GM21381 (cell line): ENCODE measurements at regions not wholly inside any gene's neighbourhood (a gene's known extent, or its start where the extent isn't known, plus 50 kb on each side); places are given as distances from the start of the nearest gene placed in this dataset.

Experiments used
- ATAC-seq: cut with Tn5 transposase; IDR thresholded peaks from one replicate; pipeline ENCODE4 v1.9.1; 2021; ENCODE audit warnings: mild to moderate bottlenecking, moderate library complexity; ENCODE audit not compliant: unreplicated experiment

DNA sequence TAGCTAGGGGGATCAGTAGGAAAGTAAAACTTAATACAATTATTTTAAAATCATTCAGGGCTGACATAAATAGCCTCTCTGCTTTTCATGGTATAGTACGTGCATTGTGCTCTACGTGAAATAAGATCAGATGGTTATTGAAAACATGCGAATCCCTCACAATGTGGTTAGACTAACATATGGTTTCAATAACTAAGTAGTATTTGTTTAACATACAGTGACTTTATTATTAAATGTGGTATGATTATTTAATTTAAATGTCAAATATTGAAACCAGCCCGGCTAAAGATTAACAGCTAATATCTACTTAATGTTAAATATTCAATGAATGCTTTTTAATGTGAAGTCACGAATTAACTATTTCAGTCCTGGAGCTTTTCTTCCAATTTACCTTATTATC, 473.9 kb upstream of the THBS1 start:
- no peak for ATAC-seq

DNA sequence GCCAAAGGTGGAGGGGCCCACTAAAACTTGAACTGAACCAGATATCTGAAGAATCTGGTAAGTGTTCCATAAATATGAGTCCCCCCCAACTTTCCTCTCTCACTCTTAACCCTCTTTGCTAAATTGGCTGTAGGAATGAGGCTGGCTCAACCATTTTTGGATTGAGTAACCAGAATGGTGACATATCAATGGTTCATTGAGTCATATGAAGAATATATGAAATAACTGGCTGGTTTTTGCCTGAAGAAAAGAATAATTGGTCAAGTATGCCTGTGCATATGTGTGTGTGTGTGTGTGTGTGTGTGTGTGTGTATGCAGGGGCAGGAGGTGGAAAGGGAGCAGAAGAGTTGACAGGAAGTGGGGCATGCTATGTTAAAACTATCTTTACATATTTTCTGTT, 472.9 kb upstream of the THBS1 start:
- no peak for ATAC-seq

DNA sequence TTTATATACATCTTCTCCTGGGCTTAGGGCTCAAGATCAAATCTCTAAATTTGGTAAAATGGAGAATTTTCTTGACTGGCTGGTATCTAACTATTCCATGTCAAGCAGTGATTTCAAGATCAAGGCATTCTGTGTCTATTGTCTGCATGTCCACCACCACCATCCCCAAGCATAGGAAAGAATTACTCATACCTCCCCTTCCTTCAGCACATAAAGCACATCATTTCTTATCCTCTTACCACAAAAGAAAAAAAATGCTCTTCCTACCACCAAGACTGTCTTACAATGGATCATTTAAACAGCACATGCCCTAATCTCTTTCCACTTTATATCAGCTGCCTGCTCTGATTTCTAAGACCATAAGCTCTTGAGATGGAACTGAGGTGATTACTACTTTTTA, 470.5 kb upstream of the THBS1 start:
- ATAC-seq, result no peak

DNA sequence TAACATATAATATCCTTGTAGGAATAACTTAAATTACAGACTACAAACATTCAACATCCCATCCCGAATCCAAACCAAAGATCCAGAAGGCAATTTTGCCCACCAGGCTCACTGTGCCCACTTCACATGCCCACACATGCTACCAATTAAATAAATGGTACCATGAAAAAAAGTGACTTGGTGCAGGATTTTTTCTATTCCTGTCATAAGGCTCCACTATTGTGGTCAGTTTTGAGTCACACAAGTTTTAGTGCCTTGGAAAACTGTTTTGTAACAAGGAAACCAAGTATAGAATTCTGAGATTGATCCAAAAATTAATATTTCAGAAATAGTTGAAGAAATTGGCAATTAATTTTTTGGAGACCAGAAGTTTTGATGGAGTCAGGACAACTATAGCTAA, 470.1 kb upstream of the THBS1 start:
- no peak for ATAC-seq

DNA sequence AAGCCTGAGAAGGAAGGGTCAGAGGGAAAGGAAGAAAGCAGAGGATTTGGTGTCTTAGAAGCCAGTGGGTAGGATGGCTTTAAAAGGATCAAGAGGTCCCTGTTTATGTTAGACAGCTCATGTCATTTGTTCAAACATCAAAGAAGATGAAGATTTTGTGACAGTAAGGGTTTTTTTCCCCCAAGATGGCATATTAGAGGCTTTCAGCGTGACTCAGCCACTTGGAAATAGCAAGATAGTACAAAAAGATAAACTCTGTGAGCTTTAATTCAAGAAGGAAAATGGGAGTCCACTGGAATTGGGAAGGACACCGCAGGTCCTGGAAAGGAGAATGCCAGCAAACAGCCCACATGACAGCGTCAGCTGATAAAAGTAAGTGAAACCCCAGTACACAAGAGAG, 467.1 kb upstream of the THBS1 start:
- ATAC-seq, result no peak

DNA sequence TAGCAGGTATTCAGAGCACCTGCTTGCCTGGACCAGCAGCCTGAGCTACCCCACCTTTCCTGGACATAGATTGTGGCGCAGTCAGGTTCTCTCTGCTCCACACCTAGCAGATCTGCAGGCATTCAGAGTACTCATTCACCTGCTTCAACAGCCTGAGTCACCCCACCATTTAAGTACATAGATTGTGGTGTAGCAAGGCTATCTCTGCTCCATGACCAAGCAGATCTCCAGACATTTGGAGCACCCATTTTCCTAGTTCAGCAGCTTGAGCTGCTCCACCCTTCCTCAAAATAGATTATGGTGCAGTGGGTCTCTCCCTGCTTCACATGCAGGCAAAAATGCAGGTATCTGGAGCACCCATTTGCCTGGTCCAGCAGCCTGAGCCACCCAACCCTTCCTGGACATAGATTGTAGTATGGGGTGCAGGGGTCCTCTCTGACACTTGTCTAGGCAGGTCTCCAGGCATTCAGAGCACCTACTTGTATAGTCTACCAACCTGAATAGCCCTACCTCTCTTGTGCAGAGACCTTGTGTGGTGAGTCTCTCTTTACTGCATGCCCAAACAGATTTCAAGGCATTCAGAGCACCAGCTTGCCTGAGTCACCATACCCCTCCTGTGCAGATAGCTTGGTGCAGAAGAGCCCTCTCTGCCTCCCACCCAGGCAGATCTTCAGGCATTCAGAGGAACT, 466.0 kb upstream of the THBS1 start:
- no peak for ATAC-seq

DNA sequence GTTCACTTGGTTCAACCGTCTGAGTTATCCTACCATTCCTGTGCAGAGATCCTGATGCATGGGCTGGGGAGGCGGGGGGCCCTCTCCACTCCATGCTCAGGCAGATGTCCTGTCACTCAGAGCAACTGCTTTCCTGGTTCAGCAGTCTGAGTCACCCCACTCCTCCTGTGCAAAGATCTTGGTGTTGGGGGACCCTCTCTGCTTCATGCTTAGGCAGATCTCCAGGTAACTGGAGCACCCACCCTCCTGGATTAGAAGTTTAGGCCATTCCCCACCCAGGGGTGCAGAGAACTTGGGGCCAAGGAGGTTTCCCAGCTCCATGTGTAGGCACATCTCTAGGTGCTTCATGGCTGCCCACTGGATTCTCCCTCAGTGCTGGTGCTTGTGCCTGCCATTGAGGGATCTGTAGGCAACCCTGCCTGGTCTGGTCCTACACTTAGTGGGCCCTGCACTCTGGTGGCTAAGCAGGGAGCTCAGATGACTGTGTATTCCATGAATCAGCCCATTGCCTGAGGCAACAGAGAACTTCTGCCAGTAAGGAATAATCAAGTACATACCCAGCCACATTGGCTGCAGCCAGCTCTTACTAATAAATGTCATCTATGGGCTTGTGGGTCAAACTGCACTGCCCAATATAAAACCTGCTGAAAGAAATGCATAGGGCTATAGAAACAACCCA, 465.4 kb upstream of the THBS1 start:
- no peak for ATAC-seq

DNA sequence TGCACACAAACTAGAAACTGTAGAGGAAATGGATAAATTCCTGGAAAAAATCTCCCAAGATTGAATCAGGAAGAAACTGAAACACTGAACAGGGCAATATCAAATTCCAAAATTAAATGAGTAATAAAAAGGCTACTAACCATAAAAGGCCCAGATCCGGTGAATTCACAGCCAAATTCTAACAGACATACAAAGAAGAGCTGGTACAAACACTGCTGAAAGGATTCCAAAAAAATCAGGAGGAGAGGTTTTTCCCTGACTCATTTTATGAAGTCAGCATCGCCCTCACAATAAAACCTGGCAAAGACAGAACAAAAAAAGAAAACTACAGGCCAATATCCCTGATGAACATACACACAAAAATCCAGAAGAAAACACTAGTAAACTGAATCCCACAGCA, 462.4 kb upstream of the THBS1 start:
- no peak for ATAC-seq

DNA sequence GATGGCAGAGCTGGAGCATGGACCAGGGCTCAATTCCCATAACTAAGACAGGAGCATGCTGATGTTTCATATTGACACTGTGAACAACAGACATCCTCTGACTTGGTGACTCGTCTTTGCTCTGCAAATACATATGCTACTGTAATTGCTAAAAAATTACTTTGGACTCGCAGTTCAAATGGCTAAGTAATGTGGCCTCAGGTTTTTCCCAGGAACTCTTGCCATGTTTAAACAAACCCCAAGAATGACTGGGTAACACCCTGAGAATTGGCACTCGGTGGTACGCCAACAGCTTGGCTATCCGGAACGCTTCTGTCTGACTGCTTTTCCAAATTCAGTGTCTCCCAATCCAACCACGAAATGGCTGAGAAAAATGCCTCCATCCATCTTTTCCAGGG, 456.7 kb upstream of the THBS1 start:
- no peak for ATAC-seq

DNA sequence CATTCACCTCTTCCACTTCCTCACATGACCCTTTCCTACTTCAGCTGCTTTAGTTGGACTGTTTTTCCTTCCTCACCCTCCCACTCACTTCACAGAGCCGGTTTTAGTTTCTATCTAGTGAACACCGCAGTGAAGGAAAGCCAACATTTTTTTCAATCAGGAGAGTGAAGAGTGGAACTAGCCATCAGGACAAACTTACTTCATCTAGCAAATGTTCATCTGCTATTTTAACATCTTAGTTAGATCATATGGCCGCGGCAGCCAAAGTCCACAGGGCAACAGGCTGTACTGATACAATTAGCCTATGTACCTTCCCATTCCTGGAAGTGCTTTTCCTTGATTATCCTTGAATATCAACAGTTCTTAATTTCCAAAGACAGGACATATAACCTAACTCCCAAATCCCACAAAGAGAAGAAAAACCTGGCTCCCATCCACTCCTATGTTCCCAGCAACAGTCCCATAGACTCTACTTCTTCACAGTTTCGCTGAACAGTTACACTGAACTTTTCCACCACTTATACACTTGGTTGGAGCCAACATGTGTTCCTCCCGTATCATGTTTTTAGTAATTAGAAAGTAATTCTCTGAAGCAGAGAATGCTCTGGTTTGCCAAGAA, 456.2 kb upstream of the THBS1 start:
- no peak for ATAC-seq

DNA sequence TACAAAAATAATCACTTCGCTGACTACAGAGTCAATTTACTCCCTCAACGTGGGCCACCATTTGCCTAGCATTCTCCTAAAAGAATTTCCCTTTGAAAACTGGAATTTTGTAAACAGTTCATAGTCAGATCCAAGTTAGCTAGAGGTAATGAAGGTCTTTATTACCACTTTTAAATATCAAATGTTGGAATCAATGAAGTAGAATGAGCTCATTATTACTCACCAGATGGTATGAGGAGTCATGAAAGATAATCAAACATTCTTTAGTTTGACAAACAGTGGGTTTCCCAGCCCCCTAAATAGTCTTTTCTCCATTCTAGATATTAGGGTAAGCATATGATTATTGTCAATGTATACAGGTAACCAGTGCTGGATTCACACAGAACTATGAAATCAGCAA, 455.7 kb upstream of the THBS1 start:
- no peak for ATAC-seq

DNA sequence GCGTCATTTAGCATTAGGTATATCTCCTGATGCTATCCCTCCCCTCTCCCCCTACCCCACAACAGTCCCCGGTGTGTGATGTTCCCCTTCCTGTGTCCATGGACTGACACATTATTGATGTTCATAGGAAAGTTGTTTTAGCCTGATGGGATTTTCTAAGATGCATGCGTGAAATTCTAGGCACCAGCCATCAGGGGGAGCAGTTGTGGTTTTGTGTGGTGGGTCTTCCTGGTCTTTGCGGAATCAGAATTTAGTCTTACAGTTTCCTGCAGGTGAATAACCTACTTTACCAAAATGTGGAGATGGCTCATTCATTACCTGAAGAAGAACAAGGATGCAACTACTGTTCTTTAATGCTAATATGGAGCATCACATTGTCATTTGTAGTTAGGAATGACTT, 455.0 kb upstream of the THBS1 start:
- no peak for ATAC-seq

DNA sequence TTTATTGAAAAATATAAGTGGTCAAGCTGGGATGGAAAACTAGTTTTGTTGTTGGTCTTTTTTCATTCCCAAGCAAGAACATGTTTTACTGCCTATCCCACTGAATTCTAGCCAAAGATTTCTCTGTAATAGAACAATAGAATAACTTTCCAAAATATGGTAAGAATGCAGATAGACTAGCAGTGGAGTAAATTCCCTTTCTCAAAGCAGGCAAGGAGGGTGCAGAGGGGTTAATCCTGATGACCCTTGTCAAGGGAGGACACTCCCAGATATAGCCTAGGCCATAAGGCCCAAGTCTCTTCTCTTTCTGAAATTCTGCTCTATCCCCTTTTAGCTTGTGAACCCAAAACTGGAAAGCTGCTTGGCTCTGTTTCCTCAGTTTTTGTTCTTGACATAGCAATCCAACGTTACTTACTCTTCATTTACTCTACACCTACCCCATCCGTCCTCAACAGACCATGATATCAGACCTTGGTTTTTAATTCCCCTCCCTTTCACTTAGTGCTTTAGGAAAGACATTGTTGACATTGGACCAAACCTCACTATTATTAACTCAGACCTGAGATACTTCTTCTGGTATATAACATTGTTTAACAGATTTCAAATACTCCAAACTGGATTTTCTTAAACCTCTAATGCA, 453.6 kb upstream of the THBS1 start:
- no peak for ATAC-seq

DNA sequence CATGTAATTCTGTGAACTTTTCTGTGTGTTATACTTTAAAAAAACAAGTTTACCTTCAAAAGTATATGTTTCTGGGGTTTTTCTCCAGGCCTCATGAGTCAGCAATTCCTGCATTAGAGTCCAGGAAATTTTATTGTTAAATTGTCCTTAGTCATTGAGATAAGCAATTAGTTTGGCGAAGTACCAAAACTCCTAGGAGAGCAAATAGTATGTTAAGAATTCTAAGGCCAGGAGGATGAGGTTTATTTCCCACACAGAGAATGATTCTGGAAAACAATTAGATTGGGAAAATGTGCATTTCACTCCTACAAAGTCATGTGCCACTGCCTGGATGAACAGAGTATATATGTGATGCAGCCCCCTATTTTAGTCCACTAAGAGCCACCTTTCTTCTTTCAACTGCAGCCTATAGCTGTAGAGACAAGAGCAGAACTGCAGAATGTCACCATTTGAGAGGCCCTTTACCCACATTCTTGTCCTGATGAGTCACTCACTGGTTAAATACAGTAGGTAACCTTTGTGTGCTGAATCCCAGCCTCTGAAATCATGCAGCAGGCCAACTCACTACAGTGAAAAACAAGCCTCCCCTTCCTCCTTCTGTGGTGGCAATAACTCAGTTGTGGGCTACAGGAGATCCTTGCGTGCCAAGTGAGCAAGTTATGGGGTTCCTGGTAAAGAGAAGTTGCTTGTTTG, 452.8 kb upstream of the THBS1 start:
- no peak for ATAC-seq

DNA sequence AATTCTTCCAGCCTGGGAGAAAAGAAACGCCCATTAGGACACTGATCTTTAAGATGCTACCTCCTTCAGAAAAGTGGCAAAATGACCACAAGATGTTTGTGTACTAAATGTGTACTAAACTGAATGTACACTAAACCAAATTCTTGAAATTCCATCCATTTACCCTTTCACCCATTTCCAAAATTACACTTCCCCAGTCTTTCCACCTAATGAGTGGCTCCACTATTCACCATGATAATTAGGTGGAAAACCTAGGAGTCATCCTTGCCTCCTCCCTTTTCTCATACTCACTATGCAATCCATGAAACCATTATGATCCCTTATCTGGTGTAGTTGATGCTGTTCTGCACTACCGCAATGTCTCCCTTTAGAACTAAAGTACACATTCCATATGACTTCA, 452.1 kb upstream of the THBS1 start:
- ATAC-seq, result no peak

DNA sequence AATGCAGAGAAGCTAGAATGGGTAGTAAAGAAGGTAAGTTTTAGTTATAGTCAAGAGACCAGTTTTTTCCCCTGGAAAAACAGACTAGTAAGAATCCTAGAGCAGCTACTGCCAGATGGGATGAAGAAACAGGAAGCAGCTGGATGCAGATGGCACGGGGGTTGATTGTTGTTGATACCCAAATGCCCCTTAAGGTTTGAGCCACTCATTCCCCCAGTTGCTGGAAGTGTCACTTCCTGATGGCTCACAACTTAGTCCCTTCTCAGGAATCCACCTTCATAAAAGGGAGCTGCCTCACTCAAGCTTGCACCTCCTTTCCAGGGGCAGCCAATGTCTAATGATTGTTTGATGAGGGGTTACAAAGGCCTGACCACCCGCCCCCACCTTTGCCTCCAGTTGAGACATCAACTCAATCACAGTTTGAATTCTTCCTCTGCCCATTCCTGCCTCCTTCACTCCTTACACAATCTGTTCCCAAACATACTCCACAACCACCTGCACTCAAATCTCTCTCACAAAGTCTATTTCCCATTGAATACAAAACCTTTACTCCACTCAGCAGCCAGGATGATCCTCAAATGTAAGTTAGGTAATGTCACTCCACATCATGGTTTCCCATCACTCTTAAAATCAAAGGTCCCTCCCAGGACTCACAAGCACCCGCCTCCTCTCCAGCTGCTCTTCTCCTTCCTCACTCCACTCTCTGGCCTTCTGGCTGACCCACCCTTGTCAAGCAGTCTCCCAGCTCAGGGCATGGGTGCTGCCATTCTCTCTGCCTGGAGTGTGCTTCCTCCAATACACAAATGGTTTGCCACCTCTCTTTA, 450.1 kb upstream of the THBS1 start:
- no peak for ATAC-seq

DNA sequence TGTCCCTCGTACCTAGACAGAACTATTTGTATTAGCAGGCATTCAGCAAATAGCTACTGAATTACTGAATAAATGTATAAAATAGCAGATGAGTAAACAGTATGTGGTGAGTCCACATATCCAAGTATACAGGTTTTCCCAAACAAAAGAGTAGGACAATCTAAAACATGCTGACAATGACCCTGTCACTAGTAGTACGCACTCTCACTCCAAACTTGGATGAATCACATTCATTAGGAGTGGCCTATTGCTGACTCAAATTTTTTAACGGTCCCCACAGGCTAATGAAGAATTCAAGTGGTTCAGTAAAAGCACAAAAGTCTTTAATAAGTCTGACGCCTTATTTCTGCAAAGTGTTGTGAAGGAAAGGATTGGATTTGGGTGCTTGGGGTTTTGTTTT, 449.3 kb upstream of the THBS1 start:
- ATAC-seq, result no peak

DNA sequence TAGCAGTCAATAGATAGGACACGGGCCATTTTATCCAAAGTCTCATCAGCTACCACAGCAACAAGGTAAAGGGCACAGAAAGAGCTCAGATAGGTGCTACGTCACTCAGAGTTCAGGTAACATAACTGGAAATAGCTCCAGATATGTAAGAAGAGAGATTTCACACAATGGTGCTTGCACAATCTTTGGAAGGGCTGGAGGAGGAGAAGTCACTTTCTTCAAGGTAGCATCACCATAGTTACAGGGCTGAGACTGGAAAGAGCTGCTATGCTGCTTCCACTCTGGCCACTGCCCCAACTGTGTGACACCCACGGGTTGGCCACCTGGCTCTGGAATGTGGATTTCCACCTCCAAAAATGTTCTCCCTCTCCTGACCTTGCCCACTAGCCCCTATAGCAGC, 448.8 kb upstream of the THBS1 start:
- no peak for ATAC-seq

DNA sequence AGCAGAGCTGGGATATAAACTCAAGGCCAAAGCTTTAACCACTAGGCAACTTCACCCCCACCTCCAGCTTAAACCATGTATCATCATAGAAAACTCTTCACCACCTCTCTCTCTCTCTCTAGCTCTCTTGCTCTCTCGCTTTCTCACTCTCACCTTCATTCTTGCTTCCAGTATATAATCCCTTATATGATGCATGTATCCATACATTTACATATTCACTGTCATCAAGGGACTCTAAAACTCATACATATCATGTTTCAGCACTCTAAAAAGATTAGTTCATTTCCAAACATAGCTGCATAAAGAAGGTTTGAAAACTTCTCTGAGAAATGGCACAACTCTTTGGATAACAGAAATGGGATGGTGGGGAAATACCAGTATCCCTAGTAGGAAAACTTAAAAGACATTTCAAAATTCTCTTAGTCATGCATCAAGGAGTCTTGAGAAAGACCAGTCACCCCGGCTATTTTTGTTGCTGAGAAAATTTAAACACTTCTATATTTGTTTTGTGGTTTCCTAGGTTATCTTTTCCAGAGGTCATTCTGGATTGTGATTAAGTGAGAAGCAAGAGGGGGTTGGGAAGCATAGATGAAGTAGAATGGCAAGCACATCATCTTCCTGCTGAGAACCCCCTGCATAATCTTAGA, 447.8 kb upstream of the THBS1 start:
- ATAC-seq, result no peak

DNA sequence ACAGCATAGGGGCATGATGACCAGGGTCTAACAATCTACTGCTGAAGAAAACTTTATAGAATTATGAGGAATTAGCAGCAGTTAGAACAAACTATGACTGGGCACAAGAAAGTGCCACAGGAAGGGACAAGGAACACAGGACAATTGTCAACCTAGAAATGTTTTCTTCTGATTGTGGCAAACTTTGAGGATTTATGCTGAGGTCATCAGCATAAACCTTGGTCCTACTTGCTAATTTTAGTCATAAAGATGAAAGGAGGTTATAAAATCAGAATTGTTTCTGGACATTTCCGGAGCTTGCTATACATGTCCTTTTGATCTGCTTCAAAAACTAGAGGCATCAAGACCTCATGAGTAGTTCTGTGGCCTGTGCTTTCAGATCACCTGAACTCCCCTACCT, 446.6 kb upstream of the THBS1 start:
- ATAC-seq, result no peak
